ENCODE measurements at regions not wholly inside any gene's neighbourhood (a gene's known extent, or its start where the extent isn't known, plus 50 kb on each side); places are given as distances from the start of the nearest gene placed in this dataset.

- no peak for DNase-seq
Measured at GRCh38 chr5:148012801-148013200, 51.0 kb upstream of the SPINK5 start.

GRCh38 chr5:148011398-148012137 lies 52.2 kb upstream of the SPINK5 start:
- peak; percentile 81 for DNase-seq

DNA sequence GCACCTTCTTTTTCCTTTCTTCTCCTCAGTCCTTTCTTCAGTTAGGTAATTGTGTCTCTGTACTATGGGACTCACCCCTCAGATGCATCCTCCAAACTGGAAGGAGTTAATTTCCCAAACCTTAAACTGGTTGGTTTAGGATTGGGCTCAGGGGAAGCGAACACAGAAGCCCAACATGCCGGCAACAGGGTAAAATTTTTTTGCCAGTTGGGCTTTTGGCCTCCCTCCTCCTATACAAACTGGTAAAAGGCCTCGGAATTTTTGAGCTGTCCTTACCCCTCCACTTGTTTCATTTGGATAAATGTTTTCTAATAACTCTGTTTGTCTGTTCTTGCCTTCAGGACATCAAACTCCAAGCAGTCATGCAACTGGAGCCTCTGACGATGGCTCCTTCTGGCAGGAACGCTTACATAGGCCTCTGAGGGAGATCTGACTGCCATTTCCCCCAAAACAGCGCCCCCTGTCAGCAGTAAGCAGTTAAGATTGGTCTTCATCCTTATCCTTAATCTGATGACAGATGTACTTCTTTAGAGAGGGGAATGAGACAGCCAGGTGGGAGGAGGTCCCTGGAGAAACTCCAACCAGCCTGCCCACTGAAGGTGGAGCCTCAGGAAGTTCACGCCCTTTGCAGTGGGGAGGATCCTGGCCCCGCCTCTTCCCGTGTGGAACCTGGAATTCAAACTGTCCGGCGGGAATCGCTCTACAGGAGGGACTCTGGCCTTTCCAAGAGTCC lies 57.8 kb upstream of the SPINK5 start:
- DNase-seq, result no peak

GRCh38 chr5:148003226-148003625 lies 60.6 kb upstream of the SPINK5 start:
- no peak for DNase-seq

- no peak for DNase-seq
Measured at GRCh38 chr5:148002451-148002850, 61.3 kb upstream of the SPINK5 start.

DNA sequence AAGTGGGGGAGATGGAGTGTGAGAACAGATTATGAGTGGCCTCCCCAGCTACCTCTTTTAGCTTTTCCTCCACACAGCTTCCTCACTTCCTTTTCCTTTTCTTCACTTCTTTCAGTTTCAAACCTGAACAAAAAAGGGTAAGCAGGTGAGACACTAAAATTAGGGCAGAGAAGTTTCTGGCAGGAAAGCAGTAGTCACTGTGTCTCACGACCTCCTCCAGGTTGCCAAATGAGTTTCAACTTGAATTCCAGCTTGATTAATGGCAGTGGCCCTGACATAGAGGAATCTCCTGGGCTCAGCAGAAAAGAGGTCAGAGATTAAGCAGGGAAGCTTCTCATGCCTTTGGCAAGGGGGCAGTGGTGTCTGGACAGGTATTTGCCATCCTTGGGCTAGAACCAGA lies 63.7 kb upstream of the SPINK5 start:
- no peak for DNase-seq

GRCh38 chr5:147998704-147999103 lies 65.1 kb upstream of the SPINK5 start:
- DNase-seq, result no peak

GRCh38 chr5:147997486-147997885 lies 66.3 kb upstream of the SPINK5 start:
- DNase-seq, result no peak

DNA sequence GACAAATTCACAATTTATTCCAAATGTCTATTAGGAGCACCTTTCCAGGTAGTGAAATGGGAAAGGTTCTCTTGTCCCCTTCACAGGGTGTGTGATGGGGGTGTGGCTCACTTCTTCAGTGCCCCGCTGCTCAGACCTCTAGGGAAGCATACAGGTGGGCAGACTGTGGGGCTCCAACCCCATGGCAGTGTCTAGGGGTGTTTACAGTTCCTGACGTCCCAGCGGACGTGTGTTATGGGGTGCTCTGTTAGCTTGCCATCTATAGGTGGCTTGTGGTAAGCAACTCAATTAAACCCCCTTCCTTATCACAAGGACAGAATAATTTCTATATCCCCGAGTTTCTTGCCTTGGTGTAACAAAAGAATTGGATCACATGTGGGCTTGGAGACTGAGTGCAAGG lies 67.4 kb upstream of the SPINK5 start:
- no peak for DNase-seq

GRCh38 chr5:147995846-147996245 lies 67.9 kb upstream of the SPINK5 start:
- no peak for DNase-seq

DNA sequence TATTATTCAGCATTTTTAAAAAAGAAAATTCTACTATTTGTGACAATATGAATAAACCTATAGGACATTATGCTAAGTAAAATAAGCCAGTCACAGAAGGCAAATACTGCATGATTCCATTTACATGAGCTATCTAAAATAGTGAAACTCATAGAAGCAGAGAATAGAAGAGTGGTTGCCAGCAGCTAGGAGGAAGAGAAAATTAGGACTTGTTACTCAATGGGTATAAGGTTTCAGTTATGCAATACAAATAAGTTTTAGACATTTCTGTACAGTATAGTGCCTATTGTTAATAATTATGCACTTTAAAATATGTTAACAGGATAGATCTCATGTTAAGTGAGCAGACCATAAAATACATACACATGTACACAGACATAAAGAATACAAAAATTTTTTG lies 73.8 kb upstream of the SPINK5 start:
- no peak for DNase-seq

GRCh38 chr5:147989239-147989638 lies 74.5 kb upstream of the SPINK5 start:
- DNase-seq, result no peak

GRCh38 chr5:147986134-147986757 lies 77.5 kb upstream of the SPINK5 start:
- no peak for DNase-seq

DNA sequence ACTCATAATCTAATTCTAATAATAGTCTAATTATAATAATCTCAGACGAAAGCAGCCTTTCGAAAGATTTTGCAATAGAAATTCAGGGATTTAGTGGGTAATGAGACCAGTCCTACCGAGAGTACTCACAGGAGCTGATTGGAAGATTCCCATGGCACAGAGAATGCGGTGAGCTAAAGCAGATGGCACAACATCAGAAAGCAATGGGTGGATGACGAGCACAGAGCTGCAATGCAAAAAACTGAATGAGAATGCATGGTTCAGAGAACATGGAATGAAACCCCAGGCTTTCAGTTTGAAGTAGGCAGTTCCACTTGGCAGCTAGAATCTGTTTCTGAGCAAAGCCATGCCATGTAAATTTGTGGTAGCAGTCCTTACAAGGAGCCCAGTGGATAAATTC lies 78.2 kb upstream of the SPINK5 start:
- DNase-seq, result no peak

GRCh38 chr5:147983742-147984141 lies 77.4 kb upstream of the C5orf46 start:
- DNase-seq, result no peak

GRCh38 chr5:147981074-147981473 lies 74.7 kb upstream of the C5orf46 start:
- DNase-seq, result no peak

GRCh38 chr5:147979761-147980160 lies 73.4 kb upstream of the C5orf46 start:
- no peak for DNase-seq

DNA sequence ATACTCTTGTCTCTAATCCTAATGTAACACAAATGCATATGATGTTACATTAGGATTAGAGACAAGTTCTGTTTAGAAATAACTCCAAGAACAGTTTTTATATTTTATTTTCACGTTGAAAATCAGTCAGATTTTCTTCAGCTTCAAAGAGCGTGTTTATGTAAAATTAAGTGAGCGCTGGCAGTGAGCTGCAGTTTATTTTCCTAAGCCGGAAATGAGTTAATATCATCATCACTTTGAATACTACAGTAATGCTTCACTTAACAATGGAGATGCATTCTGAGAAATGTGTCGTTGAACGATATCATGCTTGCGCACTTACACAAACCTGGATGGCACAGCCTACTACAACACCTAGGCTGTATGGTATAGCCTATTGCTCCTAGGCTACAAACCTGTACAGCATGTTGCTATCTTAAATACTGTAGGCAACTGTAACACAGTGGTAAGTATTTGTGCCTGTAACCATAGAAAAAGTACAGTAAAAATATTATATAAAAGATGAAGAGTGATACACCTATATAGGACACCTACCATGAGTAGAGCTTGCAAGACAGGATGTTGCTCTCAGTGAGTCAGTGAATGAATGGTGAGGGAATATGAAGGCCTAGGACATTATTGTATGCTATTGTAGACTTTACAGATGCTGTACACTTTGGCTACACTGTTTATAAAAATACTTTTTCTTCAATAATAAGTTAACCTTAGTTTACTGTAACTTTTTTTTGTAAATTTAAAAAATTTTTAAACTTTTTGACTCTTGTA lies 65.9 kb upstream of the C5orf46 start:
- no peak for DNase-seq

DNA sequence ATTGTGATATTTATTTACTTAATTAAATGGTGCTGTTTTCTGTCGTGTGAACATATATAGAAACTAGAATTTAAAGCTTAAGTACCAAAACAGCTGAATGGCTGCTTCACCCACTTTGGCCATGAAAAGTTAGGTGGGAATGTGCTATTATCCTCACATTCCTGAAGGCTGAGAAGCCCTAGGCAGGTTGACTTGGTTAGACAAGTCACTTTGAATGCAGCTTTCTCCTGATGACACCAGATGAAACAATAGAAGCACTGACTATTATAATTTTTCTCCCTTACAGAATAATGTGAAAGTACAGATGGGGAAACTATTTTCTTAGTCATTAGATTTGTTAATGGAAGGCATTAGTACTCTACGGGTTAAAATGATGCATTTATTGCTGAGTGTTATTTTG lies 65.1 kb upstream of the C5orf46 start:
- peak; percentile 58 for DNase-seq

- no peak for DNase-seq
Measured at GRCh38 chr5:147968855-147969254, 62.5 kb upstream of the C5orf46 start.

GRCh38 chr5:147966829-147967228 lies 60.5 kb upstream of the C5orf46 start:
- DNase-seq, result peak; percentile 62

GRCh38 chr5:147966326-147966725 lies 60.0 kb upstream of the C5orf46 start:
- DNase-seq, result no peak

DNA sequence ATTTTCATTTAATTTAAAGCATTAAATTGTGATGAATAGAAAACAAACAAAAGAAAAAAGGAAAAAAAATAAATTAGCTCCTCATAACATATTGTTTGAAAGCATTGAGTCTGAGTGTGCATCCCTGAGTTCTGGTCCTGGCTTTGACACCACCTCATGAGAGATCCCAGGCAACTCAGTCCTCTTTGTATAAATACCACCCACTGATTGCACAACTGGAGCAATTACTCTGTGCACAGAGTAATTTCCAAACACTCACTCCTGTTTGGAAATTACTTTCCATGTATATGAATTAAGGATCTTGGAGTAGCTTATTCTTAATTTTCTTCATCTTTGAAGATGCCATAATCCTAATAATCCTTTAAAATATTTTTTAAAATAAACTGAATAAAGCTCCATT lies 59.4 kb upstream of the C5orf46 start:
- DNase-seq, result no peak

Measured in islet precursor cell (in vitro differentiated cells).